Panc1 (cell line): ENCODE measurements at regions not wholly inside any gene's neighbourhood (a gene's known extent, or its start where the extent isn't known, plus 50 kb on each side); places are given as distances from the start of the nearest gene placed in this dataset.

Experiments used
- POLR2AphosphoS5 ChIP-seq: IDR thresholded peaks from 2 replicates; pipeline ENCODE4 v1.6.1; 2012; ENCODE audit warnings: mild to moderate bottlenecking, low read depth, low read length, moderate library complexity
- SIN3A ChIP-seq: IDR thresholded peaks from 2 replicates; pipeline ENCODE4 v1.6.1; 2012; ENCODE audit warnings: low read depth, mild to moderate bottlenecking, low read length, moderate library complexity, borderline replicate concordance; ENCODE audit not compliant: insufficient read depth
- TF ChIP-seq, protein P1 (sequence below): fragments of 450-650 bp; IDR thresholded peaks from 2 replicates; pipeline ENCODE4 v1.5.1; 2017; ENCODE audit warnings: mild to moderate bottlenecking

DNA sequence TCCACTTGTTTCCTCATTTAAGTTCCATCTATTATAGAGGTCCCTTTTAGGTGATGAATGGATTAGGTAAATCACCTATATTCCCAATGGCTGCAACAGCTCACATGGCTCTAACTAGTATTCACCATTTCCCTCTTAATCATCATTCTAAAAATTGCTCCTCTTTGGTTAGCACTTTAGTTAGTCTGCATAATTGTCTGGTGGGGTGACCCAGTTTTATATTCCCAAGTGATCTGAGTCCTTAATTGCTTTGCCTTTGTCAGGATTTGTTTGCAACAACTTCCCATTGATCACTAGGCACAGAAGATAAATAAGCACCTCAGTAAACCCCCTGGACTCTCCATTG lies 395.2 kb downstream of the RAB38 start:
- TF ChIP-seq, protein P1, sequence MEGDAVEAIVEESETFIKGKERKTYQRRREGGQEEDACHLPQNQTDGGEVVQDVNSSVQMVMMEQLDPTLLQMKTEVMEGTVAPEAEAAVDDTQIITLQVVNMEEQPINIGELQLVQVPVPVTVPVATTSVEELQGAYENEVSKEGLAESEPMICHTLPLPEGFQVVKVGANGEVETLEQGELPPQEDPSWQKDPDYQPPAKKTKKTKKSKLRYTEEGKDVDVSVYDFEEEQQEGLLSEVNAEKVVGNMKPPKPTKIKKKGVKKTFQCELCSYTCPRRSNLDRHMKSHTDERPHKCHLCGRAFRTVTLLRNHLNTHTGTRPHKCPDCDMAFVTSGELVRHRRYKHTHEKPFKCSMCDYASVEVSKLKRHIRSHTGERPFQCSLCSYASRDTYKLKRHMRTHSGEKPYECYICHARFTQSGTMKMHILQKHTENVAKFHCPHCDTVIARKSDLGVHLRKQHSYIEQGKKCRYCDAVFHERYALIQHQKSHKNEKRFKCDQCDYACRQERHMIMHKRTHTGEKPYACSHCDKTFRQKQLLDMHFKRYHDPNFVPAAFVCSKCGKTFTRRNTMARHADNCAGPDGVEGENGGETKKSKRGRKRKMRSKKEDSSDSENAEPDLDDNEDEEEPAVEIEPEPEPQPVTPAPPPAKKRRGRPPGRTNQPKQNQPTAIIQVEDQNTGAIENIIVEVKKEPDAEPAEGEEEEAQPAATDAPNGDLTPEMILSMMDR: no peak
- TF ChIP-seq SIN3A (no peak), POLR2AphosphoS5 (no peak)
